Fibroblast of mammary gland (primary cell): ENCODE measurements at regions not wholly inside any gene's neighbourhood (a gene's known extent, or its start where the extent isn't known, plus 50 kb on each side); places are given as distances from the start of the nearest gene placed in this dataset.

Experiments used
- DNase-seq: peaks from one replicate; pipeline ENCODE4 v3.0.0-alpha.2; 2010; ENCODE audit warnings: low read depth
- H3K4me3 ChIP-seq: 2 replicates; pipeline ENCODE4 v1.5.1; 2011; ENCODE audit warnings: low read depth, mild to moderate bottlenecking, low read length, moderate library complexity; ENCODE audit not compliant: control insufficient read depth
- CTCF ChIP-seq: conservative IDR thresholded peaks from 2 replicates; pipeline ENCODE4 v1.5.1; 2011; ENCODE audit warnings: low read depth, low read length, inconsistent platforms; ENCODE audit not compliant: control insufficient read depth, insufficient read depth

GRCh38 chr20:18956890-18957289, 143.3 kb downstream of the SCP2D1 start:
- no peak overlapping the region for H3K4me3 ChIP-seq
- no peak for DNase-seq
- no peak for TF ChIP-seq CTCF

- no peak overlapping the region for H3K4me3 ChIP-seq
- TF ChIP-seq CTCF = no peak
- no peak for DNase-seq
Observed at GRCh38 chr20:18957328-18957727, 143.7 kb downstream of the SCP2D1 start.

- H3K4me3 ChIP-seq = no peak overlapping the region
- TF ChIP-seq CTCF = no peak
- DNase-seq = no peak
Observed at GRCh38 chr20:18971121-18971520, 157.5 kb downstream of the SCP2D1 start.

GRCh38 chr20:18971574-18971973, 158.0 kb downstream of the SCP2D1 start:
- no peak for TF ChIP-seq CTCF
- no peak for DNase-seq
- no peak overlapping the region for H3K4me3 ChIP-seq

GRCh38 chr20:18972251-18972876, 158.8 kb downstream of the SCP2D1 start:
- no peak for TF ChIP-seq CTCF
- DNase-seq = no peak
- no peak overlapping the region for H3K4me3 ChIP-seq

- DNase-seq = peak; percentile 10
- no peak for TF ChIP-seq CTCF
- H3K4me3 ChIP-seq = no peak overlapping the region
Observed at GRCh38 chr20:18973529-18974173, 160.1 kb downstream of the SCP2D1 start.
